GM12875 (cell line): ENCODE measurements at regions not wholly inside any gene's neighbourhood (a gene's known extent, or its start where the extent isn't known, plus 50 kb on each side); places are given as distances from the start of the nearest gene placed in this dataset.
A peak's percentile ranks its signal among the peaks of the same experiment; 100 is the strongest.

Experiments
- H3K4me3 ChIP-seq: one replicate; pipeline ENCODE4 v1.5.1; 2011; ENCODE audit warnings: low read depth, low read length, control low read depth
- CTCF ChIP-seq: IDR thresholded peaks from 2 replicates; pipeline ENCODE4 v1.5.1; 2011; ENCODE audit warnings: low read depth, mild to moderate bottlenecking, control low read depth, inconsistent platforms, low read length, moderate library complexity, borderline replicate concordance; ENCODE audit not compliant: insufficient read depth

GRCh38 chr6:167485186-167485978 lies 160.5 kb downstream of the TTLL2 start:
- TF ChIP-seq CTCF, result 0 out of 2 replicates have a peak, but pooled peaks have one; percentile 1
- H3K4me3 ChIP-seq, result no peak overlapping the region

GRCh38 chr6:167487749-167488664 lies 163.1 kb downstream of the TTLL2 start:
- no peak overlapping the region for H3K4me3 ChIP-seq
- no peak for TF ChIP-seq CTCF

GRCh38 chr6:167491438-167492099 lies 166.7 kb downstream of the TTLL2 start:
- H3K4me3 ChIP-seq, result no peak overlapping the region
- no peak for TF ChIP-seq CTCF

GRCh38 chr6:167492100-167492449 lies 167.2 kb downstream of the TTLL2 start:
- no peak overlapping the region for H3K4me3 ChIP-seq
- TF ChIP-seq CTCF, result no peak

GRCh38 chr6:167493310-167493709 lies 168.4 kb downstream of the TTLL2 start:
- no peak overlapping the region for H3K4me3 ChIP-seq
- TF ChIP-seq CTCF, result no peak

GRCh38 chr6:167493976-167494697 lies 169.3 kb downstream of the TTLL2 start:
- no peak overlapping the region for H3K4me3 ChIP-seq
- TF ChIP-seq CTCF, result no peak
